ENCODE measurements at regions not wholly inside any gene's neighbourhood (a gene's known extent, or its start where the extent isn't known, plus 50 kb on each side); places are given as distances from the start of the nearest gene placed in this dataset.

DNA sequence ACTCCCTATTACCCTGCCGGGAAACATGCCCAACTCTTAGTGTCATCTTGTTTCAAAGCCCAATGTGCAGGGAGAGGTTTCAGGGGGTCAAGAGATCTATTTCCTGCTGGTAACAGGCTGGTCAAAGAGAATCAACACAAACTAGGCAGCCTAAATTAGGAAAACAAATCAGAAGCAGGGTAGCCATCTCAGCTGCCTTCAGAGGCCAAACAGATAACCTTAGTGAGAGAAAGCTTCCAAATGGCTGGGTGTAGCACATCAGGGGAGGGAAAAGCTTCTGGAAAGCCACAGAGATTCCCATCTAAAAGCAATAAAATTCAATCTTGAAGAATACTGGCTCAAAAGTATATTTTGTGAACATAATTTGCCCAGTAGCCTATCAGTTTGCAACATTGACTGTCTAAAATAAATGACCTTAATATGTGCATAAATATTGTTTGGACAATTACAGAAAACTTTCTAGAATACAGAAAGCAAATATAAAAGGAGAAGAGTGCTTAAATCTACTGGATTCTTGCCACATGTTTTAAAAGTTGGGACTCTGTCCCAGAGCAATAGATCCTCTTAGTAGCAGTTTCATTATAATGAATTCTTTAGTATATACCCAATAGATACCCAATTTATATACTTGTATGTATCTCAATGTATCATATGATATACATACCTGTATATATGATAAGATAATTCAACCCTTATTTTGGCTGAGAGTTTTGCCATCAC, 371.9 kb upstream of the RARB start:
- TF ChIP-seq, protein P1, sequence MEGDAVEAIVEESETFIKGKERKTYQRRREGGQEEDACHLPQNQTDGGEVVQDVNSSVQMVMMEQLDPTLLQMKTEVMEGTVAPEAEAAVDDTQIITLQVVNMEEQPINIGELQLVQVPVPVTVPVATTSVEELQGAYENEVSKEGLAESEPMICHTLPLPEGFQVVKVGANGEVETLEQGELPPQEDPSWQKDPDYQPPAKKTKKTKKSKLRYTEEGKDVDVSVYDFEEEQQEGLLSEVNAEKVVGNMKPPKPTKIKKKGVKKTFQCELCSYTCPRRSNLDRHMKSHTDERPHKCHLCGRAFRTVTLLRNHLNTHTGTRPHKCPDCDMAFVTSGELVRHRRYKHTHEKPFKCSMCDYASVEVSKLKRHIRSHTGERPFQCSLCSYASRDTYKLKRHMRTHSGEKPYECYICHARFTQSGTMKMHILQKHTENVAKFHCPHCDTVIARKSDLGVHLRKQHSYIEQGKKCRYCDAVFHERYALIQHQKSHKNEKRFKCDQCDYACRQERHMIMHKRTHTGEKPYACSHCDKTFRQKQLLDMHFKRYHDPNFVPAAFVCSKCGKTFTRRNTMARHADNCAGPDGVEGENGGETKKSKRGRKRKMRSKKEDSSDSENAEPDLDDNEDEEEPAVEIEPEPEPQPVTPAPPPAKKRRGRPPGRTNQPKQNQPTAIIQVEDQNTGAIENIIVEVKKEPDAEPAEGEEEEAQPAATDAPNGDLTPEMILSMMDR (IDR thresholded peaks at IDR 0.05) = no peak
- TF ChIP-seq POLR2A (IDR thresholded peaks at IDR 0.05) = no peak
